GM19397 (cell line): ENCODE measurements at regions not wholly inside any gene's neighbourhood (a gene's known extent, or its start where the extent isn't known, plus 50 kb on each side); places are given as distances from the start of the nearest gene placed in this dataset.

Experiments used
- ATAC-seq: cut with Tn5 transposase; IDR thresholded peaks from one replicate; pipeline ENCODE4 v1.9.1; 2021; ENCODE audit warnings: mild to moderate bottlenecking, moderate library complexity; ENCODE audit not compliant: unreplicated experiment

GRCh38 chr4:115376866-115377265 is 263.4 kb upstream of the NDST4 start:
- ATAC-seq: no peak

- no peak for ATAC-seq
These were observed 261.2 kb upstream of the NDST4 start for GRCh38 chr4:115374621-115375020.

GRCh38 chr4:115370490-115370889 is 257.1 kb upstream of the NDST4 start:
- no peak for ATAC-seq

GRCh38 chr4:115370012-115370411 is 256.6 kb upstream of the NDST4 start:
- ATAC-seq: no peak

GRCh38 chr4:115366390-115366789 is 253.0 kb upstream of the NDST4 start:
- ATAC-seq: no peak

GRCh38 chr4:115365185-115365584 is 251.8 kb upstream of the NDST4 start:
- ATAC-seq: no peak

- no peak for ATAC-seq
These were observed 248.4 kb upstream of the NDST4 start for GRCh38 chr4:115361781-115362180.

GRCh38 chr4:115360431-115360830 is 247.0 kb upstream of the NDST4 start:
- no peak for ATAC-seq

GRCh38 chr4:115357776-115358175 is 244.4 kb upstream of the NDST4 start:
- ATAC-seq: no peak

GRCh38 chr4:115356176-115356575 is 242.8 kb upstream of the NDST4 start:
- no peak for ATAC-seq

GRCh38 chr4:115355329-115355728 is 241.9 kb upstream of the NDST4 start:
- no peak for ATAC-seq

GRCh38 chr4:115353370-115353769 is 239.9 kb upstream of the NDST4 start:
- no peak for ATAC-seq

GRCh38 chr4:115343171-115343570 is 229.8 kb upstream of the NDST4 start:
- no peak for ATAC-seq

GRCh38 chr4:115334736-115335411 is 221.5 kb upstream of the NDST4 start:
- ATAC-seq: peak; percentile 53

- no peak for ATAC-seq
These were observed 218.7 kb upstream of the NDST4 start for GRCh38 chr4:115332078-115332477.

GRCh38 chr4:115331241-115331640 is 217.8 kb upstream of the NDST4 start:
- ATAC-seq: no peak

- no peak for ATAC-seq
These were observed 212.4 kb upstream of the NDST4 start for GRCh38 chr4:115325836-115326235.

GRCh38 chr4:115323106-115323707 is 209.8 kb upstream of the NDST4 start:
- ATAC-seq: no peak

GRCh38 chr4:115315182-115315581 is 201.8 kb upstream of the NDST4 start:
- no peak for ATAC-seq

GRCh38 chr4:115310641-115311040 is 197.2 kb upstream of the NDST4 start:
- ATAC-seq: no peak

GRCh38 chr4:115294717-115295116 is 181.3 kb upstream of the NDST4 start:
- ATAC-seq: no peak

- ATAC-seq: no peak
These were observed 179.7 kb upstream of the NDST4 start for GRCh38 chr4:115293093-115293462.
